Epidermal melanocyte (primary cell): ENCODE measurements at regions not wholly inside any gene's neighbourhood (a gene's known extent, or its start where the extent isn't known, plus 50 kb on each side); places are given as distances from the start of the nearest gene placed in this dataset.
"Not testable (repeated sequence)": the region's sequence is repeated elsewhere in the genome, so short reads cannot be mapped to it uniquely, and the experiment has no call there.

Experiments used
- DNase-seq: peaks from one replicate; pipeline ENCODE4 v3.0.0; 2011; ENCODE audit warnings: low spot score; ENCODE audit not compliant: insufficient read length

GRCh38 chr14:106094654-106095189 lies 568.3 kb downstream of the TMEM121 start:
- DNase-seq, result no peak

- DNase-seq, result no peak
Measured at GRCh38 chr14:106107703-106108102, 581.3 kb downstream of the TMEM121 start.

- DNase-seq, result no peak
Measured at GRCh38 chr14:106109337-106109736, 583.0 kb downstream of the TMEM121 start.

GRCh38 chr14:106115401-106115800 lies 589.0 kb downstream of the TMEM121 start:
- DNase-seq, result no peak

- DNase-seq, result not testable (repeated sequence)
Measured at GRCh38 chr14:106116339-106116930, 590.1 kb downstream of the TMEM121 start.

GRCh38 chr14:106120101-106120500 lies 593.7 kb downstream of the TMEM121 start:
- DNase-seq, result no peak

GRCh38 chr14:106129274-106129673 lies 602.9 kb downstream of the TMEM121 start:
- DNase-seq, result no peak

GRCh38 chr14:106129904-106130661 lies 603.7 kb downstream of the TMEM121 start:
- DNase-seq, result not testable (repeated sequence)

- not testable (repeated sequence) for DNase-seq
Measured at GRCh38 chr14:106133126-106133525, 606.7 kb downstream of the TMEM121 start.

- no peak for DNase-seq
Measured at GRCh38 chr14:106134886-106135285, 608.5 kb downstream of the TMEM121 start.

- DNase-seq, result no peak
Measured at GRCh38 chr14:106141242-106142220, 615.1 kb downstream of the TMEM121 start.

GRCh38 chr14:106145731-106146130 lies 619.3 kb downstream of the TMEM121 start:
- DNase-seq, result not testable (repeated sequence)

GRCh38 chr14:106153362-106153955 lies 627.1 kb downstream of the TMEM121 start:
- DNase-seq, result not testable (repeated sequence)

GRCh38 chr14:106163316-106163715 lies 636.9 kb downstream of the TMEM121 start:
- no peak for DNase-seq

- DNase-seq, result not testable (repeated sequence)
Measured at GRCh38 chr14:106163812-106164211, 637.4 kb downstream of the TMEM121 start.

- no peak for DNase-seq
Measured at GRCh38 chr14:106166232-106166631, 639.8 kb downstream of the TMEM121 start.

- DNase-seq, result no peak
Measured at GRCh38 chr14:106166650-106167204, 640.3 kb downstream of the TMEM121 start.

- DNase-seq, result not testable (repeated sequence)
Measured at GRCh38 chr14:106170163-106170658, 643.8 kb downstream of the TMEM121 start.

- DNase-seq, result no peak
Measured at GRCh38 chr14:106174206-106174605, 647.8 kb downstream of the TMEM121 start.
